Suprapubic skin (tissue), 3 donors: ENCODE measurements at regions not wholly inside any gene's neighbourhood (a gene's known extent, or its start where the extent isn't known, plus 50 kb on each side); places are given as distances from the start of the nearest gene placed in this dataset.

ENCODE experiments used
- CTCF ChIP-seq, 2 donors: fragments of 200-600 bp in 1 of 2; fragments of 450-650 bp in 1 of 2; sonication (generic) in 1 of 2; IDR thresholded peaks; one replicate each; pipeline ENCODE4 v1.5.1; 2016 to 2019; ENCODE audit warnings: antibody characterized with exemption in 2 of 2, mild to moderate bottlenecking in 1 of 2, moderate library complexity in 1 of 2
- EP300 ChIP-seq: sonication (generic); formaldehyde crosslinking; IDR thresholded peaks from one replicate; pipeline ENCODE4 v1.6.1; 2017; ENCODE audit warnings: antibody characterized with exemption
- POLR2A ChIP-seq, 2 donors: fragments of 450-650 bp; IDR thresholded peaks; one replicate each; pipeline ENCODE4 v1.6.1; 2017; ENCODE audit warnings: antibody characterized with exemption in 2 of 2, mild to moderate bottlenecking in 2 of 2, moderate library complexity in 2 of 2

- TF ChIP-seq CTCF (IDR thresholded peaks at IDR 0.05) (no peak), POLR2A (IDR thresholded peaks at IDR 0.05) (no peak), EP300 (no peak)
Measured at GRCh38 chr3:189491831-189492230, 139.4 kb upstream of the TP63 start.
